ENCODE measurements at regions not wholly inside any gene's neighbourhood (a gene's known extent, or its start where the extent isn't known, plus 50 kb on each side); places are given as distances from the start of the nearest gene placed in this dataset.

- ATAC-seq (no peak), DNase-seq (ENCODE audit: low read depth, low spot score) (no peak), FAIRE-seq (no peak)
- H3K9me3 ChIP-seq (replicated peaks; ENCODE audit: control insufficient read depth, insufficient read depth, low read length), result peaks cover 4% of the 10 kb centered on the region; the same call in 1 of the 3 replicates
- no peaks in the 10 kb centered on the region for H3K4me1 ChIP-seq (ENCODE audit: control insufficient read depth, insufficient read depth, low read length)
- H2AFZ ChIP-seq (ENCODE audit: control insufficient read depth, low read depth, low read length), result no peak overlapping the region
- H3K79me2 ChIP-seq (ENCODE audit: control insufficient read depth, insufficient read depth, low read length), result no peaks in the 10 kb centered on the region
- H3K9ac ChIP-seq (ENCODE audit: control insufficient read depth, insufficient read depth, low read length), result no peak overlapping the region
- BruUV-seq (replicated peaks), result no TSS peak
- no peak overlapping the region for H3K4me2 ChIP-seq (ENCODE audit: control insufficient read depth, insufficient read depth)
- H3K27me3 ChIP-seq (replicated peaks in 1 of 2; ENCODE audit: control insufficient read depth in 2 of 2, insufficient read depth in 2 of 2, low read length in 1 of 2), result no peaks in the 10 kb centered on the region; a peak in 1 of 4 replicates
- POLR2A ChIA-PET, result no interaction called here
- H3K4me3 ChIP-seq, result no peak overlapping the region
- intact Hi-C loops (cut with micrococcal nuclease; ENCODE audit: unreplicated experiment) (no loop called here), in situ Hi-C loops (cut with MboI) (no loop called here)
- no peak overlapping the region for H3K27ac ChIP-seq (ENCODE audit: control insufficient read depth, insufficient read depth)
- no peaks in the 10 kb centered on the region for H3K36me3 ChIP-seq (ENCODE audit: control insufficient read depth in 2 of 2, insufficient read depth in 2 of 2, low read length in 1 of 2)
- SMC1A ChIA-PET (ENCODE audit: uncharacterized antibody, unreplicated experiment), result no interaction called here
- RAD21 ChIA-PET (ENCODE audit: unreplicated experiment), result no interaction called here
- no peaks in the 10 kb centered on the region for H4K20me1 ChIP-seq (ENCODE audit: control insufficient read depth, insufficient read depth)
- CTCF ChIA-PET, result no interaction called here
- TF ChIP-seq KAT2A (conservative IDR thresholded peaks at IDR 0.05; ENCODE audit: control insufficient read depth, low read depth, low read length), result no peak
- TF ChIP-seq PRDM15 (CRISPR knock-in tag; IDR thresholded peaks at IDR 0.05), result no peak
- no peak for TF ChIP-seq SMC3 (IDR thresholded peaks at IDR 0.05; ENCODE audit: borderline replicate concordance, low read length)
- no peak for TF ChIP-seq WRNIP1 (IDR thresholded peaks at IDR 0.05; ENCODE audit: borderline replicate concordance, low read depth, low read length)
- no peak for TF ChIP-seq CREB1 (IDR thresholded peaks at IDR 0.05; ENCODE audit: low read depth)
- no peak for TF ChIP-seq CEBPZ (IDR thresholded peaks at IDR 0.05; ENCODE audit: low read depth, low read length)
- TF ChIP-seq GABPA (IDR thresholded peaks at IDR 0.05; ENCODE audit: low read depth), result no peak
- no peak for TF ChIP-seq RAD21 (IDR thresholded peaks at IDR 0.05; ENCODE audit: insufficient read depth, low read depth, low read length)
- no peak for TF ChIP-seq SMAD1 (IDR thresholded peaks at IDR 0.05; ENCODE audit: low read depth, partially characterized antibody)
- no peak for TF ChIP-seq YY1 (IDR thresholded peaks at IDR 0.05; ENCODE audit: low read depth, low read length)
- TF ChIP-seq ZNF622 (IDR thresholded peaks at IDR 0.05), result no peak
- TF ChIP-seq RB1 (IDR thresholded peaks at IDR 0.05; ENCODE audit: borderline replicate concordance), result no peak
- TF ChIP-seq KDM1A (IDR thresholded peaks at IDR 0.05; ENCODE audit: borderline replicate concordance), result no peak
- TF ChIP-seq SKIL (IDR thresholded peaks at IDR 0.05; ENCODE audit: low read depth, poor library complexity, severe bottlenecking), result no peak
- TF ChIP-seq BRCA1 (IDR thresholded peaks at IDR 0.05; ENCODE audit: low read depth, low read length), result no peak
- TF ChIP-seq EP300 (IDR thresholded peaks at IDR 0.05; ENCODE audit: borderline replicate concordance in 1 of 2, control insufficient read depth in 1 of 2, low read depth in 2 of 2, low read length in 2 of 2), result no peak
Measured at GRCh38 chr3:28973609-28974008, 307.3 kb upstream of the RBMS3 start.

Measured in GM12878 (cell line).